HG03159 (cell line): ENCODE measurements at regions not wholly inside any gene's neighbourhood (a gene's known extent, or its start where the extent isn't known, plus 50 kb on each side); places are given as distances from the start of the nearest gene placed in this dataset.
A peak's percentile ranks its signal among the peaks of the same experiment; 100 is the strongest.

Experiments used
- ATAC-seq: cut with Tn5 transposase; IDR thresholded peaks from one replicate; pipeline ENCODE4 v1.9.1; 2021; ENCODE audit warnings: mild to moderate bottlenecking, moderate library complexity; ENCODE audit not compliant: unreplicated experiment

- no peak for ATAC-seq
These were observed 494.2 kb upstream of the AGTR1 start for GRCh38 chr3:148203297-148204010.

GRCh38 chr3:148204131-148204530, 493.6 kb upstream of the AGTR1 start:
- ATAC-seq, result no peak

- ATAC-seq, result no peak
These were observed 491.7 kb upstream of the AGTR1 start for GRCh38 chr3:148205977-148206376.

GRCh38 chr3:148206446-148206845, 491.3 kb upstream of the AGTR1 start:
- ATAC-seq, result no peak

- no peak for ATAC-seq
These were observed 488.7 kb upstream of the AGTR1 start for GRCh38 chr3:148208975-148209374.

- ATAC-seq, result peak; percentile 89
These were observed 486.0 kb upstream of the AGTR1 start for GRCh38 chr3:148211725-148212124.

- no peak for ATAC-seq
These were observed 483.0 kb upstream of the AGTR1 start for GRCh38 chr3:148214705-148215104.

GRCh38 chr3:148217317-148217716, 480.4 kb upstream of the AGTR1 start:
- no peak for ATAC-seq

- no peak for ATAC-seq
These were observed 479.5 kb upstream of the AGTR1 start for GRCh38 chr3:148218222-148218621.

- ATAC-seq, result no peak
These were observed 477.7 kb upstream of the AGTR1 start for GRCh38 chr3:148219999-148220398.

- no peak for ATAC-seq
These were observed 476.4 kb upstream of the AGTR1 start for GRCh38 chr3:148221303-148221702.

- no peak for ATAC-seq
These were observed 474.4 kb upstream of the AGTR1 start for GRCh38 chr3:148223266-148223665.

GRCh38 chr3:148226246-148226645, 471.5 kb upstream of the AGTR1 start:
- no peak for ATAC-seq

GRCh38 chr3:148227534-148227933, 470.2 kb upstream of the AGTR1 start:
- no peak for ATAC-seq

- ATAC-seq, result peak; percentile 63
These were observed 468.6 kb upstream of the AGTR1 start for GRCh38 chr3:148229107-148229506.

GRCh38 chr3:148230473-148230872, 467.2 kb upstream of the AGTR1 start:
- no peak for ATAC-seq

GRCh38 chr3:148232389-148232788, 465.3 kb upstream of the AGTR1 start:
- no peak for ATAC-seq

GRCh38 chr3:148233403-148233802, 464.3 kb upstream of the AGTR1 start:
- peak; percentile 57 for ATAC-seq

GRCh38 chr3:148234536-148234935, 463.2 kb upstream of the AGTR1 start:
- ATAC-seq, result no peak

- no peak for ATAC-seq
These were observed 462.1 kb upstream of the AGTR1 start for GRCh38 chr3:148235566-148235965.

- no peak for ATAC-seq
These were observed 459.3 kb upstream of the AGTR1 start for GRCh38 chr3:148238421-148238821.

GRCh38 chr3:148240351-148240750, 457.4 kb upstream of the AGTR1 start:
- no peak for ATAC-seq

GRCh38 chr3:148243609-148244008, 454.1 kb upstream of the AGTR1 start:
- no peak for ATAC-seq
